ENCODE measurements at regions not wholly inside any gene's neighbourhood (a gene's known extent, or its start where the extent isn't known, plus 50 kb on each side); places are given as distances from the start of the nearest gene placed in this dataset.
A peak's percentile ranks its signal among the peaks of the same experiment; 100 is the strongest.

DNA sequence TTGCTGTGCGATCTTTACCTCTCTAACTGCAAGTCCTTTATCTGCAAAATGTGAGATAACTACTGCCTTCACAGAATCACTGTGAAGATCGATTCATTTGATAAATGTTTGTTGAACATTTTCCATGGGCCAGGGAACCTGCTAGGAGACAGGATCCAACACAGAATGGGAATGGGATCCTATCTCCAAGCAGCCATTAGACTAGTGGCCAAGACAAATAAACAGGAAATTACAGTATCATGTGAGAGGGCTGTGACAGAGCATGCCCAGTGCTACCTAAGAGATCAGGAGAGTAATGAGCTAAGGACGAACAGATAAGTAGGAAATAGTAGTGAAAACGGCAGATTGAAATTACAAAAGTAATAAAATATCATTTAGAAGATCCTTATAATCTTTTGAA, 105.7 kb downstream of the GRIN2B start:
- TF ChIP-seq, protein P1, sequence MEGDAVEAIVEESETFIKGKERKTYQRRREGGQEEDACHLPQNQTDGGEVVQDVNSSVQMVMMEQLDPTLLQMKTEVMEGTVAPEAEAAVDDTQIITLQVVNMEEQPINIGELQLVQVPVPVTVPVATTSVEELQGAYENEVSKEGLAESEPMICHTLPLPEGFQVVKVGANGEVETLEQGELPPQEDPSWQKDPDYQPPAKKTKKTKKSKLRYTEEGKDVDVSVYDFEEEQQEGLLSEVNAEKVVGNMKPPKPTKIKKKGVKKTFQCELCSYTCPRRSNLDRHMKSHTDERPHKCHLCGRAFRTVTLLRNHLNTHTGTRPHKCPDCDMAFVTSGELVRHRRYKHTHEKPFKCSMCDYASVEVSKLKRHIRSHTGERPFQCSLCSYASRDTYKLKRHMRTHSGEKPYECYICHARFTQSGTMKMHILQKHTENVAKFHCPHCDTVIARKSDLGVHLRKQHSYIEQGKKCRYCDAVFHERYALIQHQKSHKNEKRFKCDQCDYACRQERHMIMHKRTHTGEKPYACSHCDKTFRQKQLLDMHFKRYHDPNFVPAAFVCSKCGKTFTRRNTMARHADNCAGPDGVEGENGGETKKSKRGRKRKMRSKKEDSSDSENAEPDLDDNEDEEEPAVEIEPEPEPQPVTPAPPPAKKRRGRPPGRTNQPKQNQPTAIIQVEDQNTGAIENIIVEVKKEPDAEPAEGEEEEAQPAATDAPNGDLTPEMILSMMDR (conservative IDR thresholded peaks at IDR 0.05; ENCODE audit: low read depth, low read length): no peak
- DNase-seq (ENCODE audit: low read depth): no peak
- H3K4me3 ChIP-seq (ENCODE audit: low read length): no peak overlapping the region

DNA sequence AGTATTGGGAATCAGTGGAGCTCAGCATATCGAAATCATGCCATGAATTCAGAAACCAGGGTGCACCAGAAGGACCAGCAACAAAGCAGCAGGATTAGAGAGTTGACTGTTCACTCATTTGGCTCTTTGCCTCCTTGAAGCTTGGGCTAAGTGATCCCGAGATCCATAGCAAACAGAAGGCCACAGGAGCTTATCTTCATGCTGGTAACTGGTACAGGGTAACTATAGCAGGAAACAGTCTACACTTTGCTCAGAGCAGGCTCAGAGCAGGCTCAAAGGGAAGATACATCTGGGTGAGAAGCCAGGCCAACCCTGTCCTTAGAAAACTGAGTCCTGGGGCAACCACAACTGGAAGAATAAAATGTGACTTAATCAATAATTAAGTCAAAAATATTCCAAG, 111.1 kb downstream of the GRIN2B start:
- DNase-seq (ENCODE audit: low read depth): peak; percentile 17
- TF ChIP-seq, protein P1 (conservative IDR thresholded peaks at IDR 0.05; ENCODE audit: low read depth, low read length): no peak
- no peak overlapping the region for H3K4me3 ChIP-seq (ENCODE audit: low read length)

DNA sequence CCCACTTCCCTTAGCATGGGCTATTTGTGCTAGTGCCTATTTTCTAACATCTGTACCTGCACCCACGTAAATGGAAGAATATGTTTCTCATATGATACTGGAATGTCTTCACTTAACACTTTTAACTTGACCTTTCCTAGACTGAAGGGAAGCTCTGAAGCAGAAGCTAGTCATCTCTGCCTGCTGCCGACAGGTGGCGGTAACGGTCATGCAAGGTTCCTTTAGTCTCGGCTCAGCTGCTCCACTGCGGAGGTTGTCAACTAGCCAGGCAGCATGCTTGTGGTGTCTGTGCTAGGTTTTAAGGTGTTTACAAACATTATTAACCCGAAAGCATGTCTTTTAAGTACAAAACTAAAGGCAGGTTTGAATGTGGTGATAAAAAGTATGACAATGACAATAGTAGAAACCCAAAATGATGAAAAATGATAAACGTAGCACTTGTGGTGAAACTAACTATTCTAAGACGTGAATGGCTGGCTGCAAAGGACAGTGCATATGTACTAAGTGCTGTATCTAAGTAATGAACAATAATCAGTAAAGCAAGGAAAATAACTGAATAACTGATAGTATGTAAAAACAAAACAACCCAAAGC, 117.2 kb downstream of the GRIN2B start:
- H3K4me3 ChIP-seq (ENCODE audit: low read length): no peak overlapping the region
- peak; percentile 24 for DNase-seq (ENCODE audit: low read depth)
- TF ChIP-seq, protein P1 (conservative IDR thresholded peaks at IDR 0.05; ENCODE audit: low read depth, low read length): peak; percentile 98

DNA sequence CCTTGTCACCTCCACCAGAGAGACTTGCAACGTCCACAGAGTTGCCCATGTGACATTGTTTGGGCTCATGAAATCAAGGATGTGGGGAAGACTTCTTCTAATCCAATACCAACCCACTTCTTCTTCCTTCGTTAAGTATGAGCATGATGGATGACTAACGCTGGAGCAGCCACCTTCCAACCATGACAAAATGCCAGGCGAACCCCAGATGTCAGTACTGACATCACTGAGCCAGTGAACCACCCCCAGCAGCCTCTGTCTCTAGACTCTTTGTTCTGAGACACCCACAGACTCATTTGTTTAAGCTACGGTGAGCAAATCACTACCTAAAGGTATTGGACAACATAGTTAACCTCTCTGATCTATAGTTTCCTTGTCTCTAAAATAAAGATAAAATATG, 123.7 kb downstream of the GRIN2B start:
- TF ChIP-seq, protein P1 (conservative IDR thresholded peaks at IDR 0.05; ENCODE audit: low read depth, low read length): no peak
- H3K4me3 ChIP-seq (ENCODE audit: low read length): no peak overlapping the region
- no peak for DNase-seq (ENCODE audit: low read depth)

DNA sequence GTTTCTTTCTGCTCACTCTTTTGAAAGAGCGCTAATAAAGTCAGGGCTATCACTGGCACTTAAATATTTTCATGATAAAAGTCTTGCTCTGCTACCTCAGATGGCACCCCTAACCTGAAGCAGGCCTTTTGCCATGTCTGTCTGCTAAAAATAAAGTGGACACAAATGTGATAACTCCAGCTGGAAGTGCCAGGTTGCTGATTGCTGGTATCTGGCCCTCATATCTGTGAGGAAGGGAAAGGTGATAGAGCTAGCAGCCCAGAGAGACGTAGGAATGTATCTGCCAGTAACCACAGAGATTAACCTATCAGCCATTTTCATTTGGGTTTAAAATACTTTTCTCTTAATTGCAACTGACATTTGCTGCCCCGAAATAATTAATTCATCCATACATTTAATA, 127.9 kb downstream of the GRIN2B start:
- TF ChIP-seq, protein P1 (conservative IDR thresholded peaks at IDR 0.05; ENCODE audit: low read depth, low read length): no peak
- DNase-seq (ENCODE audit: low read depth): no peak
- no peak overlapping the region for H3K4me3 ChIP-seq (ENCODE audit: low read length)

DNA sequence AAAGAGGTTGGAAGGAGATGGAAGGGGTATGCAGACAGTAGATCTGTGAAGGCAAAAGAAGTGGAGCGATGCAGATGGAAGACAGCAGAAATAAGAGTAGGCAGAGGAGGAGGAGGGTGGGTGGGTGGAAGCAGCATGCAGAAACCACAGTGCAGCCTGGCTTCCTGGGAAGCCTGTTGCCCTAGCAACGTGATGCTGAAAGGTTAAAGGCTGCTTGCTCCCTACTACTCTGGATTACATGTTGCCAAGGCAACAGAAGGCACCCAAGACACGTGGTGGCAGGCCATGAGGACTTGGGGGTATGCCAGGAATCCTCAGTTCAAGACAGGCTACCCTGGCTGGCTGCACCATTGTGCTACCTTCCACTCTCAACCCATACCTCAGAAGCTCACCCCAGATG, 129.6 kb downstream of the GRIN2B start:
- H3K4me3 ChIP-seq (ENCODE audit: low read length): no peak overlapping the region
- no peak for DNase-seq (ENCODE audit: low read depth)
- TF ChIP-seq, protein P1 (conservative IDR thresholded peaks at IDR 0.05; ENCODE audit: low read depth, low read length): no peak

DNA sequence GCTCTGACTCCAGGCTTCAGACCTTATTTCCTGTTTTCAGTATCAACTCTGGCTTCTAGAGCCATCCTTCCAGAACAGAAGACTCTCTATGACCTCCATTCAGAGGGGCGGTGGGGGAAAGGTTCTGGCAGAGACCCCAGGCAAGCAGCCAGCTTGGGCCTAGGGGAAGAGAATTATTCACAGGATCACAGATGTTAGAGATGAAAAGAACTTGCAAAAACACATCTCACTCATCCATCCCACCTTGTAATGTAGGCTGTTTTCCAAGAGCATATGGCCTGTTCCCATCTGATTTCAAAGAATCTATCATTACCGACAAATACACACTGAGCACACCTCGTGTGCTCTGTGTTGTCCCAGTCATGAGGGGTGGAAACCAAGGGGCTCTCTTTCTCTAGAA, 131.9 kb downstream of the GRIN2B start:
- DNase-seq (ENCODE audit: low read depth): no peak
- TF ChIP-seq, protein P1 (conservative IDR thresholded peaks at IDR 0.05; ENCODE audit: low read depth, low read length): no peak
- no peak overlapping the region for H3K4me3 ChIP-seq (ENCODE audit: low read length)
